ENCODE measurements at regions not wholly inside any gene's neighbourhood (a gene's known extent, or its start where the extent isn't known, plus 50 kb on each side); places are given as distances from the start of the nearest gene placed in this dataset.

- H3K27ac Mint-ChIP-seq, result no peak overlapping the region
- H3K36me3 Mint-ChIP-seq (ENCODE audit: low read depth), result no peaks in the 10 kb centered on the region
- H3K27me3 Mint-ChIP-seq, result no peaks in the 10 kb centered on the region
- no peak overlapping the region for H3K4me3 Mint-ChIP-seq
- H3K4me1 Mint-ChIP-seq, result no peaks in the 10 kb centered on the region
- no peak for ATAC-seq (replicated peaks)
- H3K9me3 Mint-ChIP-seq, result no peaks in the 10 kb centered on the region
Observed at GRCh38 chr11:96607864-96608558, 218.2 kb downstream of the JRKL start.

- ATAC-seq (replicated peaks), result no peak
- Mint-ChIP-seq H3K4me3 (no peak overlapping the region), H3K27me3 (no peaks in the 10 kb centered on the region), H3K27ac (no peak overlapping the region), H3K4me1 (no peaks in the 10 kb centered on the region), H3K36me3 (ENCODE audit: low read depth) (no peaks in the 10 kb centered on the region), H3K9me3 (no peaks in the 10 kb centered on the region)
Observed at GRCh38 chr11:96614101-96614500, 224.3 kb downstream of the JRKL start.

GRCh38 chr11:96614846-96615245 lies 225.0 kb downstream of the JRKL start:
- Mint-ChIP-seq H3K36me3 (ENCODE audit: low read depth) (no peaks in the 10 kb centered on the region), H3K4me1 (no peaks in the 10 kb centered on the region), H3K27me3 (no peaks in the 10 kb centered on the region), H3K27ac (no peak overlapping the region), H3K4me3 (no peak overlapping the region), H3K9me3 (no peaks in the 10 kb centered on the region)
- no peak for ATAC-seq (replicated peaks)

- no peaks in the 10 kb centered on the region for H3K9me3 Mint-ChIP-seq
- ATAC-seq (replicated peaks), result no peak
- H3K27me3 Mint-ChIP-seq, result no peaks in the 10 kb centered on the region
- H3K27ac Mint-ChIP-seq, result no peak overlapping the region
- H3K4me3 Mint-ChIP-seq, result no peak overlapping the region
- no peaks in the 10 kb centered on the region for H3K4me1 Mint-ChIP-seq
- H3K36me3 Mint-ChIP-seq (ENCODE audit: low read depth), result no peaks in the 10 kb centered on the region
Observed at GRCh38 chr11:96620464-96621044, 230.7 kb downstream of the JRKL start.

GRCh38 chr11:96621161-96621560 lies 231.3 kb downstream of the JRKL start:
- no peaks in the 10 kb centered on the region for H3K9me3 Mint-ChIP-seq
- no peak for ATAC-seq (replicated peaks)
- H3K36me3 Mint-ChIP-seq (ENCODE audit: low read depth), result no peaks in the 10 kb centered on the region
- H3K27me3 Mint-ChIP-seq, result no peaks in the 10 kb centered on the region
- H3K4me1 Mint-ChIP-seq, result no peaks in the 10 kb centered on the region
- H3K4me3 Mint-ChIP-seq, result no peak overlapping the region
- no peak overlapping the region for H3K27ac Mint-ChIP-seq

GRCh38 chr11:96622026-96622634 lies 232.3 kb downstream of the JRKL start:
- no peak overlapping the region for H3K4me3 Mint-ChIP-seq
- no peaks in the 10 kb centered on the region for H3K9me3 Mint-ChIP-seq
- ATAC-seq (replicated peaks), result no peak
- no peak overlapping the region for H3K27ac Mint-ChIP-seq
- H3K27me3 Mint-ChIP-seq, result no peaks in the 10 kb centered on the region
- H3K4me1 Mint-ChIP-seq, result no peaks in the 10 kb centered on the region
- no peaks in the 10 kb centered on the region for H3K36me3 Mint-ChIP-seq (ENCODE audit: low read depth)

- no peak overlapping the region for H3K27ac Mint-ChIP-seq
- no peaks in the 10 kb centered on the region for H3K36me3 Mint-ChIP-seq (ENCODE audit: low read depth)
- no peak for ATAC-seq (replicated peaks)
- H3K27me3 Mint-ChIP-seq, result no peaks in the 10 kb centered on the region
- no peaks in the 10 kb centered on the region for H3K9me3 Mint-ChIP-seq
- H3K4me3 Mint-ChIP-seq, result no peak overlapping the region
- H3K4me1 Mint-ChIP-seq, result no peaks in the 10 kb centered on the region
Observed at GRCh38 chr11:96624126-96624525, 234.3 kb downstream of the JRKL start.

- no peaks in the 10 kb centered on the region for H3K4me1 Mint-ChIP-seq
- no peak for ATAC-seq (replicated peaks)
- H3K9me3 Mint-ChIP-seq, result peaks cover 3% of the 10 kb centered on the region
- H3K4me3 Mint-ChIP-seq, result no peak overlapping the region
- no peak overlapping the region for H3K27ac Mint-ChIP-seq
- no peaks in the 10 kb centered on the region for H3K36me3 Mint-ChIP-seq (ENCODE audit: low read depth)
- H3K27me3 Mint-ChIP-seq, result peaks cover 7% of the 10 kb centered on the region
Observed at GRCh38 chr11:96627376-96627775, 237.6 kb downstream of the JRKL start.

- Mint-ChIP-seq H3K4me1 (no peaks in the 10 kb centered on the region), H3K36me3 (ENCODE audit: low read depth) (no peaks in the 10 kb centered on the region), H3K9me3 (peaks cover under 1% of the 10 kb centered on the region), H3K4me3 (no peak overlapping the region), H3K27ac (no peak overlapping the region), H3K27me3 (peaks cover under 1% of the 10 kb centered on the region)
- ATAC-seq (replicated peaks), result no peak
Observed at GRCh38 chr11:96635655-96636054, 245.8 kb downstream of the JRKL start.

- Mint-ChIP-seq H3K4me1 (no peaks in the 10 kb centered on the region), H3K27me3 (no peaks in the 10 kb centered on the region), H3K36me3 (ENCODE audit: low read depth) (no peaks in the 10 kb centered on the region), H3K27ac (no peak overlapping the region), H3K4me3 (no peak overlapping the region), H3K9me3 (no peaks in the 10 kb centered on the region)
- no peak for ATAC-seq (replicated peaks)
Observed at GRCh38 chr11:96641261-96641660, 251.4 kb downstream of the JRKL start.

GRCh38 chr11:96642583-96642982 lies 252.8 kb downstream of the JRKL start:
- ATAC-seq (replicated peaks), result no peak
- H3K27ac Mint-ChIP-seq, result no peak overlapping the region
- no peaks in the 10 kb centered on the region for H3K4me1 Mint-ChIP-seq
- H3K9me3 Mint-ChIP-seq, result no peaks in the 10 kb centered on the region
- no peaks in the 10 kb centered on the region for H3K36me3 Mint-ChIP-seq (ENCODE audit: low read depth)
- H3K4me3 Mint-ChIP-seq, result no peak overlapping the region
- peaks cover 4% of the 10 kb centered on the region for H3K27me3 Mint-ChIP-seq

- no peak for ATAC-seq (replicated peaks)
- H3K4me3 Mint-ChIP-seq, result no peak overlapping the region
- no peak overlapping the region for H3K27ac Mint-ChIP-seq
- H3K4me1 Mint-ChIP-seq, result no peaks in the 10 kb centered on the region
- H3K27me3 Mint-ChIP-seq, result peaks cover 4% of the 10 kb centered on the region
- H3K36me3 Mint-ChIP-seq (ENCODE audit: low read depth), result no peaks in the 10 kb centered on the region
- no peaks in the 10 kb centered on the region for H3K9me3 Mint-ChIP-seq
Observed at GRCh38 chr11:96643173-96643572, 253.4 kb downstream of the JRKL start.

GRCh38 chr11:96647621-96648020 lies 257.8 kb downstream of the JRKL start:
- H3K27ac Mint-ChIP-seq, result no peak overlapping the region
- H3K4me1 Mint-ChIP-seq, result no peaks in the 10 kb centered on the region
- no peaks in the 10 kb centered on the region for H3K9me3 Mint-ChIP-seq
- no peaks in the 10 kb centered on the region for H3K36me3 Mint-ChIP-seq (ENCODE audit: low read depth)
- no peak overlapping the region for H3K4me3 Mint-ChIP-seq
- no peak for ATAC-seq (replicated peaks)
- peaks cover 4% of the 10 kb centered on the region for H3K27me3 Mint-ChIP-seq

- no peaks in the 10 kb centered on the region for H3K9me3 Mint-ChIP-seq
- H3K27me3 Mint-ChIP-seq, result peaks cover 4% of the 10 kb centered on the region
- H3K4me3 Mint-ChIP-seq, result no peak overlapping the region
- H3K4me1 Mint-ChIP-seq, result no peaks in the 10 kb centered on the region
- ATAC-seq (replicated peaks), result no peak
- H3K27ac Mint-ChIP-seq, result no peak overlapping the region
- no peaks in the 10 kb centered on the region for H3K36me3 Mint-ChIP-seq (ENCODE audit: low read depth)
Observed at GRCh38 chr11:96648991-96649390, 259.2 kb downstream of the JRKL start.

- ATAC-seq (replicated peaks), result no peak
Observed at GRCh38 chr11:96652516-96652915, 262.7 kb downstream of the JRKL start.

More at GRCh38 chr11:96652516-96652915, 262.7 kb downstream of the JRKL start:
- no peaks in the 10 kb centered on the region for H3K36me3 Mint-ChIP-seq (ENCODE audit: low read depth)
- no peak overlapping the region for H3K4me3 Mint-ChIP-seq
- no peak overlapping the region for H3K27ac Mint-ChIP-seq
- no peaks in the 10 kb centered on the region for H3K27me3 Mint-ChIP-seq
- H3K4me1 Mint-ChIP-seq, result no peaks in the 10 kb centered on the region
- no peaks in the 10 kb centered on the region for H3K9me3 Mint-ChIP-seq
